Panc1 (cell line): ENCODE measurements at regions not wholly inside any gene's neighbourhood (a gene's known extent, or its start where the extent isn't known, plus 50 kb on each side); places are given as distances from the start of the nearest gene placed in this dataset.

Experiments
- ATAC-seq: fragments of 200-7000 bp; cut with Tn5 transposase; 2 replicates; pipeline ENCODE4 v1.9.1; 2020; ENCODE audit warnings: mild to moderate bottlenecking, moderate library complexity
- BruUV-seq: library from RNA; stranded (reverse); fragments of 400-500 nt; replicated peaks from 2 replicates; lab custom pipeline; 2021; lab: Mats Ljungman, UMichigan
- CTCF ChIA-PET: fragments of 300-600 bp; sonication (Branson Sonifier 250); formaldehyde crosslinking; loops from one replicate; lab custom pipeline; 2022; ENCODE audit warnings: antibody characterized with exemption; lab: Charles Lee
- POLR2A ChIA-PET: fragments of 300-600 bp; sonication (Branson Sonifier 250); formaldehyde crosslinking; loops from one replicate; lab custom pipeline; 2022; ENCODE audit warnings: antibody characterized with exemption; lab: Charles Lee
- DNase-seq: peaks from one replicate; pipeline ENCODE4 v3.0.0-alpha.2; 2010; ENCODE audit warnings: low read depth, low spot score
- H3K27ac ChIP-seq: 2 replicates; pipeline ENCODE4 v1.5.1; 2011; ENCODE audit warnings: mild to moderate bottlenecking, low read length, inconsistent platforms
- H3K27me3 ChIP-seq: fragments of 200-500 bp; sonication (Bioruptor generic); 2 replicates; pipeline ENCODE4 v1.6.0; 2014; ENCODE audit warnings: low read length, inconsistent platforms; ENCODE audit not compliant: control insufficient read depth, insufficient read depth
- H3K36me3 ChIP-seq: fragments of 200-500 bp; sonication (Bioruptor generic); 2 replicates; pipeline ENCODE4 v1.5.1; 2014; ENCODE audit warnings: inconsistent platforms, mild to moderate bottlenecking, low read length, moderate library complexity; ENCODE audit not compliant: control insufficient read depth, insufficient read depth
- H3K4me1 ChIP-seq: 2 replicates; pipeline ENCODE4 v1.5.1; 2011; ENCODE audit warnings: inconsistent platforms, mild to moderate bottlenecking, low read length, moderate library complexity; ENCODE audit not compliant: control insufficient read depth, insufficient read depth
- H3K4me3 ChIP-seq, 2 experiments: 2 replicates each; pipeline ENCODE4 v1.5.1; 2011 to 2012; ENCODE audit warnings: low read depth in 2 of 2, low read length in 2 of 2, mild to moderate bottlenecking in 2 of 2, inconsistent platforms in 1 of 2, moderate library complexity in 1 of 2
- H3K9me3 ChIP-seq: fragments of 200-500 bp; sonication (Bioruptor generic); 2 replicates; pipeline ENCODE4 v1.5.1; 2014; ENCODE audit warnings: low read depth, mild to moderate bottlenecking, inconsistent platforms, low read length, moderate library complexity; ENCODE audit not compliant: control insufficient read depth, insufficient read depth
- POLR2AphosphoS5 ChIP-seq: IDR thresholded peaks from 2 replicates; pipeline ENCODE4 v1.6.1; 2012; ENCODE audit warnings: mild to moderate bottlenecking, low read depth, low read length, moderate library complexity
- SIN3A ChIP-seq: IDR thresholded peaks from 2 replicates; pipeline ENCODE4 v1.6.1; 2012; ENCODE audit warnings: low read depth, mild to moderate bottlenecking, low read length, moderate library complexity, borderline replicate concordance; ENCODE audit not compliant: insufficient read depth
- TCF7L2 ChIP-seq: IDR thresholded peaks from 2 replicates; pipeline ENCODE4 v1.6.1; 2011; ENCODE audit warnings: mild to moderate bottlenecking, low read depth, low read length, inconsistent platforms
- in situ Hi-C: cut with HindIII; loops from 2 replicates; pipeline ENCODE4 v1.10.0; 2016; ENCODE audit warnings: low sequenced_read_pairs, low pct_unique_long_range_greater_than_20kb
- intact Hi-C: fragments of 100-400 bp; cut with micrococcal nuclease; formaldehyde crosslinking; loops from one replicate; pipeline ENCODE4 v1.10.0; 2022; ENCODE audit not compliant: unreplicated experiment
- TF ChIP-seq, protein P1 (sequence below), 2 experiments: IDR thresholded peaks; 2 replicates each; pipeline ENCODE4 v1.6.1; 2011 to 2012; ENCODE audit warnings: low read depth in 2 of 2, control low read depth in 1 of 2, low read length in 1 of 2, mild to moderate bottlenecking in 1 of 2, moderate library complexity in 1 of 2; ENCODE audit not compliant: insufficient read depth in 1 of 2
- TF ChIP-seq, protein P2 (sequence below): fragments of 450-650 bp; IDR thresholded peaks from 2 replicates; pipeline ENCODE4 v1.5.1; 2017; ENCODE audit warnings: mild to moderate bottlenecking

DNA sequence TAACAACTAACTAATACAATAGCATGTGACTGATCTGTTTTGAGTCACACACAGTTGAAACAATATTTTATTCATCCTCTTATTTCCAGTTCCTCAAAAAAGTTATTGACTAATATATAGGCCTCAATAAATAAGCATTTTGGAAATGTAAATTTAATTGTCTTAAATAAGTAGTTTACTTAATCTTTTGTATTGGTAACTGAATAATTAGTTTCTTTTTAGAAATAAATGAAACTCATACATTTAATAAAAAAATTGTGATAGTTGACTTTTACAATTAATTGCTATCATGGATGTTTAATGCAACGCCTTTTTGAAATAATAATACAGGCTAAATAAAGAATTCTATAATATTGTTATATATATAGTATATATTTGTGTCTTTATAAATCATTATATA is 500.8 kb upstream of the PCDH20 start:
- no TSS peak for BruUV-seq
- Histone ChIP-seq H3K4me1 (no peaks in the 10 kb centered on the region), H3K27ac (no peak overlapping the region), H3K9me3 (no peaks in the 10 kb centered on the region; the same call in 1 of the 2 replicates), H3K4me3 (no peak overlapping the region), H3K36me3 (no peaks in the 10 kb centered on the region), H3K27me3 (no peaks in the 10 kb centered on the region)
- no peak for ATAC-seq
- intact Hi-C loops (no loop called here), in situ Hi-C loops (no loop called here)
- DNase-seq, result no peak
- ChIA-PET POLR2A (no interaction called here), CTCF (no interaction called here)
- TF ChIP-seq, protein P1, sequence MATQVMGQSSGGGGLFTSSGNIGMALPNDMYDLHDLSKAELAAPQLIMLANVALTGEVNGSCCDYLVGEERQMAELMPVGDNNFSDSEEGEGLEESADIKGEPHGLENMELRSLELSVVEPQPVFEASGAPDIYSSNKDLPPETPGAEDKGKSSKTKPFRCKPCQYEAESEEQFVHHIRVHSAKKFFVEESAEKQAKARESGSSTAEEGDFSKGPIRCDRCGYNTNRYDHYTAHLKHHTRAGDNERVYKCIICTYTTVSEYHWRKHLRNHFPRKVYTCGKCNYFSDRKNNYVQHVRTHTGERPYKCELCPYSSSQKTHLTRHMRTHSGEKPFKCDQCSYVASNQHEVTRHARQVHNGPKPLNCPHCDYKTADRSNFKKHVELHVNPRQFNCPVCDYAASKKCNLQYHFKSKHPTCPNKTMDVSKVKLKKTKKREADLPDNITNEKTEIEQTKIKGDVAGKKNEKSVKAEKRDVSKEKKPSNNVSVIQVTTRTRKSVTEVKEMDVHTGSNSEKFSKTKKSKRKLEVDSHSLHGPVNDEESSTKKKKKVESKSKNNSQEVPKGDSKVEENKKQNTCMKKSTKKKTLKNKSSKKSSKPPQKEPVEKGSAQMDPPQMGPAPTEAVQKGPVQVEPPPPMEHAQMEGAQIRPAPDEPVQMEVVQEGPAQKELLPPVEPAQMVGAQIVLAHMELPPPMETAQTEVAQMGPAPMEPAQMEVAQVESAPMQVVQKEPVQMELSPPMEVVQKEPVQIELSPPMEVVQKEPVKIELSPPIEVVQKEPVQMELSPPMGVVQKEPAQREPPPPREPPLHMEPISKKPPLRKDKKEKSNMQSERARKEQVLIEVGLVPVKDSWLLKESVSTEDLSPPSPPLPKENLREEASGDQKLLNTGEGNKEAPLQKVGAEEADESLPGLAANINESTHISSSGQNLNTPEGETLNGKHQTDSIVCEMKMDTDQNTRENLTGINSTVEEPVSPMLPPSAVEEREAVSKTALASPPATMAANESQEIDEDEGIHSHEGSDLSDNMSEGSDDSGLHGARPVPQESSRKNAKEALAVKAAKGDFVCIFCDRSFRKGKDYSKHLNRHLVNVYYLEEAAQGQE (IDR thresholded peaks at IDR 0.05; ENCODE audit: insufficient read depth in 1 of 2, low read depth in 2 of 2, low read length in 1 of 2), result no peak
- no peak for TF ChIP-seq TCF7L2
- no peak for TF ChIP-seq SIN3A
- TF ChIP-seq POLR2AphosphoS5, result no peak
- TF ChIP-seq, protein P2, sequence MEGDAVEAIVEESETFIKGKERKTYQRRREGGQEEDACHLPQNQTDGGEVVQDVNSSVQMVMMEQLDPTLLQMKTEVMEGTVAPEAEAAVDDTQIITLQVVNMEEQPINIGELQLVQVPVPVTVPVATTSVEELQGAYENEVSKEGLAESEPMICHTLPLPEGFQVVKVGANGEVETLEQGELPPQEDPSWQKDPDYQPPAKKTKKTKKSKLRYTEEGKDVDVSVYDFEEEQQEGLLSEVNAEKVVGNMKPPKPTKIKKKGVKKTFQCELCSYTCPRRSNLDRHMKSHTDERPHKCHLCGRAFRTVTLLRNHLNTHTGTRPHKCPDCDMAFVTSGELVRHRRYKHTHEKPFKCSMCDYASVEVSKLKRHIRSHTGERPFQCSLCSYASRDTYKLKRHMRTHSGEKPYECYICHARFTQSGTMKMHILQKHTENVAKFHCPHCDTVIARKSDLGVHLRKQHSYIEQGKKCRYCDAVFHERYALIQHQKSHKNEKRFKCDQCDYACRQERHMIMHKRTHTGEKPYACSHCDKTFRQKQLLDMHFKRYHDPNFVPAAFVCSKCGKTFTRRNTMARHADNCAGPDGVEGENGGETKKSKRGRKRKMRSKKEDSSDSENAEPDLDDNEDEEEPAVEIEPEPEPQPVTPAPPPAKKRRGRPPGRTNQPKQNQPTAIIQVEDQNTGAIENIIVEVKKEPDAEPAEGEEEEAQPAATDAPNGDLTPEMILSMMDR, result no peak

DNA sequence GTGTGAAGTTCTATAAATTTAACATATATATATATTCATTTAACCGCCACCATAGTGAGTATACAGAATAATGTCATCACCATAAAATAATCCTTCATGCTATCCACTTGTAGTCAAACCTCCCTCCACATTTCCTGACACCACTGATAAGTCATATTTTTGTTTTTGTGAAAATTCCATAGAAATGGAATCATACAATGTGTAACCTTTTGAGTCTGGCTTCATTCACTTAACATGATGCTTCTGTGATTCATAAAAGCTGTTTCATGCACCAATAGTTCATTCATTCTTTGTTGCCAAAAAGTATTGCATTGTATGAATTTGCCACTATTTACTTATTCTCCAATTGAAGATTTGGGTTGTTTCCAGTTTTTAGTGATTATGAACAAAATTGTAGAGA is 497.5 kb upstream of the PCDH20 start:
- DNase-seq (no peak), ATAC-seq (no peak)
- ChIA-PET CTCF (no interaction called here), POLR2A (no interaction called here)
- no peak overlapping the region for H3K4me3 ChIP-seq
- H3K27me3 ChIP-seq, result no peaks in the 10 kb centered on the region
- in situ Hi-C loops (no loop called here), intact Hi-C loops (no loop called here)
- no peaks in the 10 kb centered on the region for H3K4me1 ChIP-seq
- no peaks in the 10 kb centered on the region; the same call in 1 of the 2 replicates for H3K9me3 ChIP-seq
- no peaks in the 10 kb centered on the region for H3K36me3 ChIP-seq
- no peak overlapping the region for H3K27ac ChIP-seq
- TF ChIP-seq SIN3A (no peak), POLR2AphosphoS5 (no peak), TCF7L2 (no peak)
- TF ChIP-seq, protein P2, result no peak
- TF ChIP-seq, protein P1 (IDR thresholded peaks at IDR 0.05; ENCODE audit: insufficient read depth in 1 of 2, low read depth in 2 of 2, low read length in 1 of 2), result no peak
- BruUV-seq, result no TSS peak
